Astrocyte (in vitro differentiated cells and primary cell): ENCODE measurements at regions not wholly inside any gene's neighbourhood (a gene's known extent, or its start where the extent isn't known, plus 50 kb on each side); places are given as distances from the start of the nearest gene placed in this dataset.
A peak's percentile ranks its signal among the peaks of the same experiment; 100 is the strongest.

ENCODE experiments used
- DNase-seq: peaks from one replicate; pipeline ENCODE4 v3.0.0-alpha.2; 2010; ENCODE audit warnings: low read depth
- FAIRE-seq: peaks from 2 replicates; lab custom pipeline; 2011; peaks lifted over from hg19 to GRCh38; lab: Jason Lieb, UNC
- H2AFZ ChIP-seq: 2 replicates; pipeline ENCODE4 v1.6.0; 2012; ENCODE audit warnings: low read depth, low read length, inconsistent platforms
- H3K27ac ChIP-seq: 2 replicates; pipeline ENCODE4 v1.5.1; 2011; ENCODE audit warnings: low read depth, low read length, inconsistent platforms
- H3K27me3 ChIP-seq: 2 replicates; pipeline ENCODE4 v1.6.0; 2011; ENCODE audit warnings: low read length, inconsistent platforms; ENCODE audit not compliant: insufficient read depth
- H3K36me3 ChIP-seq: 2 replicates; pipeline ENCODE4 v1.5.1; 2011; ENCODE audit warnings: low read length, inconsistent platforms; ENCODE audit not compliant: insufficient read depth
- H3K4me1 ChIP-seq: 2 replicates; pipeline ENCODE4 v1.5.1; 2011; ENCODE audit warnings: low read length, inconsistent platforms; ENCODE audit not compliant: insufficient read depth
- H3K4me2 ChIP-seq: 2 replicates; pipeline ENCODE4 v1.6.0; 2012; ENCODE audit warnings: low read length, inconsistent platforms
- H3K4me3 ChIP-seq: 2 replicates; pipeline ENCODE4 v1.5.1; 2011; ENCODE audit warnings: low read depth, mild to moderate bottlenecking, low read length, inconsistent platforms; ENCODE audit not compliant: insufficient read depth
- H3K79me2 ChIP-seq: 2 replicates; pipeline ENCODE4 v1.6.0; 2012; ENCODE audit warnings: mild to moderate bottlenecking, low read length, inconsistent platforms; ENCODE audit not compliant: insufficient read depth
- H3K9ac ChIP-seq: 2 replicates; pipeline ENCODE4 v1.6.0; 2012; ENCODE audit warnings: mild to moderate bottlenecking, low read length, inconsistent platforms
- H3K9me3 ChIP-seq: 2 replicates; pipeline ENCODE4 v1.5.1; 2012; ENCODE audit warnings: low read depth, mild to moderate bottlenecking, low read length, inconsistent platforms; ENCODE audit not compliant: insufficient read depth
- H4K20me1 ChIP-seq: 2 replicates; pipeline ENCODE4 v1.6.0; 2012; ENCODE audit warnings: low read length, inconsistent platforms; ENCODE audit not compliant: insufficient read depth
- H3K27ac Mint-ChIP-seq: one replicate; pipeline ENCODE4 v1.8.0; 2021; ENCODE audit warnings: mild to moderate bottlenecking, mixed read lengths; ENCODE audit not compliant: unreplicated experiment
- H3K27me3 Mint-ChIP-seq: one replicate; pipeline ENCODE4 v1.8.0; 2021; ENCODE audit warnings: low read depth, mixed read lengths; ENCODE audit not compliant: unreplicated experiment
- H3K36me3 Mint-ChIP-seq: one replicate; pipeline ENCODE4 v1.8.0; 2021; ENCODE audit warnings: low read depth, mixed read lengths; ENCODE audit not compliant: unreplicated experiment
- H3K4me1 Mint-ChIP-seq: one replicate; pipeline ENCODE4 v1.8.0; 2021; ENCODE audit warnings: low read depth, mixed read lengths; ENCODE audit not compliant: unreplicated experiment
- H3K4me3 Mint-ChIP-seq: one replicate; pipeline ENCODE4 v1.8.0; 2021; ENCODE audit warnings: mild to moderate bottlenecking, moderate library complexity, mixed read lengths; ENCODE audit not compliant: unreplicated experiment
- H3K9me3 Mint-ChIP-seq: one replicate; pipeline ENCODE4 v1.8.0; 2021; ENCODE audit warnings: mild to moderate bottlenecking, mixed read lengths; ENCODE audit not compliant: unreplicated experiment
- CTCF ChIP-seq: IDR thresholded peaks from 2 replicates; pipeline ENCODE4 v1.5.1; 2011; ENCODE audit warnings: low read depth, mild to moderate bottlenecking, inconsistent platforms, low read length, moderate library complexity; ENCODE audit not compliant: insufficient read depth
- EZH2 ChIP-seq: IDR thresholded peaks from 2 replicates; pipeline ENCODE4 v1.6.1; 2012; ENCODE audit warnings: mild to moderate bottlenecking, low read length, inconsistent platforms; ENCODE audit not compliant: insufficient read depth

- H3K4me2 ChIP-seq = no peak overlapping the region
- H3K27ac ChIP-seq = no peak overlapping the region
- Mint-ChIP-seq H3K9me3 (no peaks in the 10 kb centered on the region), H3K27me3 (no peaks in the 10 kb centered on the region), H3K36me3 (no peaks in the 10 kb centered on the region), H3K4me1 (peaks cover 9% of the 10 kb centered on the region), H3K27ac (peak overlapping the region; percentile 37), H3K4me3 (no peak overlapping the region)
- H3K4me3 ChIP-seq = no peak overlapping the region
- no peaks in the 10 kb centered on the region for H3K79me2 ChIP-seq
- peak; percentile 71 for DNase-seq
- no peak overlapping the region for H3K9ac ChIP-seq
- no peaks in the 10 kb centered on the region for H3K4me1 ChIP-seq
- H4K20me1 ChIP-seq = no peaks in the 10 kb centered on the region
- no peak for TF ChIP-seq EZH2
- no peak for TF ChIP-seq CTCF
- H3K9me3 ChIP-seq = no peaks in the 10 kb centered on the region
- H3K27me3 ChIP-seq = no peaks in the 10 kb centered on the region
- no peak for FAIRE-seq
- no peaks in the 10 kb centered on the region for H3K36me3 ChIP-seq
- H2AFZ ChIP-seq = no peak overlapping the region
These were observed 444.2 kb downstream of the GRIA2 start for GRCh38 chr4:157664726-157665125.

GRCh38 chr4:157655096-157655809 is 434.7 kb downstream of the GRIA2 start:
- FAIRE-seq (no peak), DNase-seq (no peak)
- H3K4me3 ChIP-seq = no peak overlapping the region
- H3K4me1 ChIP-seq = no peaks in the 10 kb centered on the region
- H2AFZ ChIP-seq = no peak overlapping the region
- H4K20me1 ChIP-seq = no peaks in the 10 kb centered on the region
- no peaks in the 10 kb centered on the region for H3K9me3 Mint-ChIP-seq
- H3K4me3 Mint-ChIP-seq = no peak overlapping the region
- no peak overlapping the region for H3K9ac ChIP-seq
- H3K27me3 ChIP-seq = no peaks in the 10 kb centered on the region
- no peaks in the 10 kb centered on the region for H3K9me3 ChIP-seq
- H3K27ac Mint-ChIP-seq = no peak overlapping the region
- TF ChIP-seq CTCF (no peak), EZH2 (no peak)
- H3K36me3 ChIP-seq = no peaks in the 10 kb centered on the region
- peaks cover 2% of the 10 kb centered on the region for H3K4me1 Mint-ChIP-seq
- H3K79me2 ChIP-seq = no peaks in the 10 kb centered on the region
- H3K4me2 ChIP-seq = no peak overlapping the region
- no peaks in the 10 kb centered on the region for H3K36me3 Mint-ChIP-seq
- no peak overlapping the region for H3K27ac ChIP-seq
- H3K27me3 Mint-ChIP-seq = no peaks in the 10 kb centered on the region

- Mint-ChIP-seq H3K27me3 (no peaks in the 10 kb centered on the region), H3K4me3 (no peak overlapping the region), H3K27ac (no peak overlapping the region), H3K36me3 (no peaks in the 10 kb centered on the region), H3K9me3 (peaks cover 2% of the 10 kb centered on the region), H3K4me1 (no peaks in the 10 kb centered on the region)
- no peaks in the 10 kb centered on the region for H3K79me2 ChIP-seq
- H3K27me3 ChIP-seq = no peaks in the 10 kb centered on the region
- H3K4me1 ChIP-seq = no peaks in the 10 kb centered on the region
- no peak overlapping the region for H3K4me2 ChIP-seq
- H3K27ac ChIP-seq = no peak overlapping the region
- no peak for DNase-seq
- no peak overlapping the region for H3K4me3 ChIP-seq
- FAIRE-seq = no peak
- H3K9ac ChIP-seq = no peak overlapping the region
- H2AFZ ChIP-seq = no peak overlapping the region
- no peaks in the 10 kb centered on the region for H3K36me3 ChIP-seq
- H4K20me1 ChIP-seq = no peaks in the 10 kb centered on the region
- TF ChIP-seq EZH2 (no peak), CTCF (no peak)
- no peaks in the 10 kb centered on the region for H3K9me3 ChIP-seq
These were observed 422.7 kb downstream of the GRIA2 start for GRCh38 chr4:157643257-157643656.
